ENCODE measurements at regions not wholly inside any gene's neighbourhood (a gene's known extent, or its start where the extent isn't known, plus 50 kb on each side); places are given as distances from the start of the nearest gene placed in this dataset.

- no peak overlapping the region for H3K4me3 ChIP-seq
- H3K27me3 ChIP-seq, result no peaks in the 10 kb centered on the region
- no peaks in the 10 kb centered on the region for H3K9me3 ChIP-seq
- H3K27ac ChIP-seq, result no peak overlapping the region
- intact Hi-C loops (cut with DNase I), result no loop called here
- TF ChIP-seq CTCF (IDR thresholded peaks at IDR 0.05), result no peak
- H3K36me3 ChIP-seq, result no peaks in the 10 kb centered on the region
- H3K4me1 ChIP-seq, result no peaks in the 10 kb centered on the region
- DNase-seq, result no peak
- no peak overlapping the region for H3K9ac ChIP-seq (ENCODE audit: low read depth in 2 of 2, low read length in 2 of 2)
Measured at GRCh38 chr3:107133891-107134290, 243.3 kb upstream of the CCDC54 start.

GRCh38 chr3:107142171-107142570, 235.1 kb upstream of the CCDC54 start:
- DNase-seq, result no peak
- intact Hi-C loops (cut with DNase I), result no loop called here
- no peak for TF ChIP-seq CTCF (IDR thresholded peaks at IDR 0.05)
- Histone ChIP-seq H3K9ac (ENCODE audit: low read depth in 2 of 2, low read length in 2 of 2) (no peak overlapping the region), H3K27ac (no peak overlapping the region), H3K4me3 (no peak overlapping the region), H3K4me1 (no peaks in the 10 kb centered on the region), H3K27me3 (no peaks in the 10 kb centered on the region), H3K9me3 (no peaks in the 10 kb centered on the region), H3K36me3 (no peaks in the 10 kb centered on the region)

GRCh38 chr3:107142786-107143575, 234.3 kb upstream of the CCDC54 start:
- Histone ChIP-seq H3K27ac (no peak overlapping the region), H3K4me3 (no peak overlapping the region), H3K9ac (ENCODE audit: low read depth in 2 of 2, low read length in 2 of 2) (no peak overlapping the region), H3K9me3 (no peaks in the 10 kb centered on the region), H3K36me3 (no peaks in the 10 kb centered on the region), H3K27me3 (no peaks in the 10 kb centered on the region), H3K4me1 (no peaks in the 10 kb centered on the region)
- intact Hi-C loops (cut with DNase I), result no loop called here
- DNase-seq, result no peak
- TF ChIP-seq CTCF (IDR thresholded peaks at IDR 0.05), result no peak

GRCh38 chr3:107150675-107151074, 226.6 kb upstream of the CCDC54 start:
- H3K36me3 ChIP-seq, result no peaks in the 10 kb centered on the region
- no peaks in the 10 kb centered on the region for H3K4me1 ChIP-seq
- intact Hi-C loops (cut with DNase I), result no loop called here
- H3K27ac ChIP-seq, result no peak overlapping the region
- H3K9me3 ChIP-seq, result no peaks in the 10 kb centered on the region
- no peaks in the 10 kb centered on the region for H3K27me3 ChIP-seq
- no peak overlapping the region for H3K4me3 ChIP-seq
- TF ChIP-seq CTCF (IDR thresholded peaks at IDR 0.05), result no peak
- H3K9ac ChIP-seq (ENCODE audit: low read depth in 2 of 2, low read length in 2 of 2), result no peak overlapping the region
- no peak for DNase-seq

GRCh38 chr3:107153981-107154380, 223.3 kb upstream of the CCDC54 start:
- no peaks in the 10 kb centered on the region for H3K9me3 ChIP-seq
- no peaks in the 10 kb centered on the region for H3K27me3 ChIP-seq
- no peak for TF ChIP-seq CTCF (IDR thresholded peaks at IDR 0.05)
- DNase-seq, result no peak
- H3K4me1 ChIP-seq, result no peaks in the 10 kb centered on the region
- intact Hi-C loops (cut with DNase I), result no loop called here
- H3K4me3 ChIP-seq, result no peak overlapping the region
- no peak overlapping the region for H3K27ac ChIP-seq
- H3K36me3 ChIP-seq, result no peaks in the 10 kb centered on the region
- H3K9ac ChIP-seq (ENCODE audit: low read depth in 2 of 2, low read length in 2 of 2), result no peak overlapping the region

Measured in colonic mucosa (tissue), 4 donors.